ENCODE measurements at regions not wholly inside any gene's neighbourhood (a gene's known extent, or its start where the extent isn't known, plus 50 kb on each side); places are given as distances from the start of the nearest gene placed in this dataset.

DNA sequence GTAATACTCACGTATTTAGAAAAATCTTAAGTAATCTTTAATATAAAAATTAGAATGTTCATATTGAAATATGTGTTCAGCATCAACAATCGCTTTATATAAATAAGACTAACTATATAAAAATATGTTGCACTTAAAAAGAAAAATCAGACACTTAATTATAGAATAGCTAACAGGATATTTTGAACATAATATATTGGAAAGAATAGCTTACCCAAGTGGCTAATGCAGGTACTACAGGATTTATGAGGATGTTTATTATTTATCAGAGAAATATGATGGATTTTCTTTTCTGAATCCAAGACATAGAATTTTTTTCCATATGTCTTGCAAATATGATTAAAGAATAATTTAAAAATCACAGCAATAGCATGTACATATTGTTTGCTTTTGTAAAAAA is 567.9 kb upstream of the GBE1 start:
- no peaks in the 10 kb centered on the region for H3K36me3 ChIP-seq (ENCODE audit: control insufficient read depth, insufficient read depth, low read length)
- DNase-seq, result no peak
- no peak overlapping the region for H3K27ac ChIP-seq (ENCODE audit: low read length)
- H3K4me1 ChIP-seq (ENCODE audit: control insufficient read depth, insufficient read depth, low read length), result no peaks in the 10 kb centered on the region
- H3K9me3 ChIP-seq (ENCODE audit: control insufficient read depth, low read depth, low read length), result no peaks in the 10 kb centered on the region
- H3K4me3 ChIP-seq (ENCODE audit: low read length), result no peak overlapping the region
- 75% methylated on average over 2 of the region's 2 CpGs for WGBS (ENCODE audit: insufficient coverage, low lambda C conversion rate)
- H3K27me3 ChIP-seq (ENCODE audit: control insufficient read depth, insufficient read depth, low read length), result no peaks in the 10 kb centered on the region

DNA sequence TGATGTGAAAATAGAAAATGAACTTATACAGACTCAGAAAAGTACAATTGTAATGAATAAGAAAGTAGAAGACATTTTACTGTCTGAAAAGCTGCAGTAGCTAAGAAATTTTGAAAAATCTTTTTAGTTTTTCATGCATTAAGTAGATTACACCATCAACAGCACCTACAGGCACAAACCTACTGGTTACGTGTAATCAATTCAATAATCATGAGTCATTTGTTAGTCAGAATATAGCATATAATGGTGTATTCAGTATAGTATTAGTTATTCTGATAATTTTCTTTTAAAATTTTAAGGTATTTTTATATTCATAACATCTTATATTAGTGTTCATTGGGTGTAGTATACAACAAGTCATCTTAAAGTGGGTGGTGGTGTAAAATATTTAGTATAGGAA is 550.5 kb upstream of the GBE1 start:
- no peak overlapping the region for H3K27ac ChIP-seq (ENCODE audit: low read length)
- H3K27me3 ChIP-seq (ENCODE audit: control insufficient read depth, insufficient read depth, low read length), result no peaks in the 10 kb centered on the region
- DNase-seq, result no peak
- no peaks in the 10 kb centered on the region for H3K36me3 ChIP-seq (ENCODE audit: control insufficient read depth, insufficient read depth, low read length)
- 100% methylated on average over 1 of the region's 1 CpG for WGBS (ENCODE audit: insufficient coverage, low lambda C conversion rate)
- H3K9me3 ChIP-seq (ENCODE audit: control insufficient read depth, low read depth, low read length), result peaks cover 4% of the 10 kb centered on the region
- H3K4me1 ChIP-seq (ENCODE audit: control insufficient read depth, insufficient read depth, low read length), result no peaks in the 10 kb centered on the region
- no peak overlapping the region for H3K4me3 ChIP-seq (ENCODE audit: low read length)

- H3K27ac ChIP-seq (ENCODE audit: low read length), result no peak overlapping the region
- H3K4me1 ChIP-seq (ENCODE audit: control insufficient read depth, insufficient read depth, low read length), result no peaks in the 10 kb centered on the region
- H3K4me3 ChIP-seq (ENCODE audit: low read length), result no peak overlapping the region
- peaks cover 4% of the 10 kb centered on the region for H3K9me3 ChIP-seq (ENCODE audit: control insufficient read depth, low read depth, low read length)
- DNase-seq, result no peak
- no peaks in the 10 kb centered on the region for H3K36me3 ChIP-seq (ENCODE audit: control insufficient read depth, insufficient read depth, low read length)
- WGBS (ENCODE audit: insufficient coverage, low lambda C conversion rate), result 86% methylated on average over 1 of the region's 7 CpGs
- H3K27me3 ChIP-seq (ENCODE audit: control insufficient read depth, insufficient read depth, low read length), result no peaks in the 10 kb centered on the region
These were observed 547.3 kb upstream of the GBE1 start for GRCh38 chr3:82308755-82309154.

DNA sequence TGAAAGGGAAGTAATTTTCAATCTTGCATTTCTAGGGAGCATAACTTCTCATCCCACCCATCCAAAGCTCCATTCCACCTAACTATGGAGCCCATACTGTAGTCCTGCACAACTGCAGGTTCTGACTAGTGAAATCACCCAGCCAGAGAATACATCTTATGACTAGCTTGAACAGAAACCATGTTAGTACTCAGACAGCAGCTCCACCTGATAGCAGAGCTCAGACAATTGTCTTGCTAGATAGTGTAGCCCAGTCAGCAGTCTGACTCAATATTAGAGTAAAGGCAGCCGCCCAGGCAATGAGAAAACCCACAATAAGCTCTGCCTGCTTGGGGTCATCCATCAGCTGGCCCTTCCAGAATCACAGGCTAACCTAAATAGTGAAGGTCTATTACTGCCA is 544.7 kb upstream of the GBE1 start:
- no peak for DNase-seq
- Histone ChIP-seq H3K9me3 (ENCODE audit: control insufficient read depth, low read depth, low read length) (peaks cover 4% of the 10 kb centered on the region), H3K4me1 (ENCODE audit: control insufficient read depth, insufficient read depth, low read length) (no peaks in the 10 kb centered on the region), H3K27me3 (ENCODE audit: control insufficient read depth, insufficient read depth, low read length) (no peaks in the 10 kb centered on the region), H3K27ac (ENCODE audit: low read length) (no peak overlapping the region), H3K36me3 (ENCODE audit: control insufficient read depth, insufficient read depth, low read length) (no peaks in the 10 kb centered on the region), H3K4me3 (ENCODE audit: low read length) (no peak overlapping the region)
- no CpG with 5 or more reads among the region's 1 CpG for WGBS (ENCODE audit: insufficient coverage, low lambda C conversion rate)

DNA sequence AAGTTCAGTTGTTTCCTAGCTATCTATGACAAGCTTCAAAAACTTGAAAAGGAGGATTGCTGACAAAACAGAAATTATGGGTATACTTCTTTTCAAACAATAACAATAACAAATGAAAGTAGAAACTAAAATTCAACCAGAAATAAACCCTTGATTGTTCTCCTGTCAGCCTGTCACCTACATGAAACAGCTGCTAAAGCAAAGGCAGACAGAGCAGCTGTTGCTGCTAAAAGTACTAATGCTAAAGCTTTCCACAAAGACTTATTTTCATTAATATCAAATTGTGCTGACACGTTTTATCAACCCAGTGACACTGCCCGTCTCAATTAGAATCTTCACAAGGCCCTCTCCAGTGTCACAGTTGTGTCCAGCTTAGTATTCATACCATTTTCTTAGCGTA is 533.2 kb upstream of the GBE1 start:
- Histone ChIP-seq H3K4me1 (ENCODE audit: control insufficient read depth, insufficient read depth, low read length) (no peaks in the 10 kb centered on the region), H3K36me3 (ENCODE audit: control insufficient read depth, insufficient read depth, low read length) (no peaks in the 10 kb centered on the region), H3K9me3 (ENCODE audit: control insufficient read depth, low read depth, low read length) (no peaks in the 10 kb centered on the region), H3K27me3 (ENCODE audit: control insufficient read depth, insufficient read depth, low read length) (no peaks in the 10 kb centered on the region), H3K4me3 (ENCODE audit: low read length) (no peak overlapping the region), H3K27ac (ENCODE audit: low read length) (no peak overlapping the region)
- WGBS (ENCODE audit: insufficient coverage, low lambda C conversion rate), result 62% methylated on average over 3 of the region's 3 CpGs
- no peak for DNase-seq

- H3K4me3 ChIP-seq (ENCODE audit: low read length), result no peak overlapping the region
- H3K36me3 ChIP-seq (ENCODE audit: control insufficient read depth, insufficient read depth, low read length), result no peaks in the 10 kb centered on the region
- H3K4me1 ChIP-seq (ENCODE audit: control insufficient read depth, insufficient read depth, low read length), result no peaks in the 10 kb centered on the region
- H3K27me3 ChIP-seq (ENCODE audit: control insufficient read depth, insufficient read depth, low read length), result no peaks in the 10 kb centered on the region
- no peak overlapping the region for H3K27ac ChIP-seq (ENCODE audit: low read length)
- no peaks in the 10 kb centered on the region for H3K9me3 ChIP-seq (ENCODE audit: control insufficient read depth, low read depth, low read length)
- DNase-seq, result no peak
These were observed 532.4 kb upstream of the GBE1 start for GRCh38 chr3:82293867-82294266.

DNA sequence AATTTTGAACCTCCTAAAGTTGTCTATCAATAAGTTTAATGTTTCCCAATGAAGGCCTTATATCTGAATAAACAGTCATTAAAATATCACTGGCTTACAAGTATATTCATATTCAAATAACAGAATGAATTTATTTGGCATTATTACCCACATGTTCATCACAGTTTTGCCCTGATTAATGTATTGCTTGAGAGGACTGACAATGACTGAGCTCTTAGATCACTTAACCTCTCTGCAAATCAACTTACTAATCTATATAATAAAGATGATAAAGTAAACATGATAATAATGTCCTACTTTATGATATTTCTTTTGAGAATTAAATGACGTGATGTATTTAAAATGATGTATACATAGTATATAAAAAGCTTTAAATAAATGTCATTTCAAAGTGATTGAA is 532.0 kb upstream of the GBE1 start:
- Histone ChIP-seq H3K36me3 (ENCODE audit: control insufficient read depth, insufficient read depth, low read length) (no peaks in the 10 kb centered on the region), H3K27me3 (ENCODE audit: control insufficient read depth, insufficient read depth, low read length) (no peaks in the 10 kb centered on the region), H3K4me3 (ENCODE audit: low read length) (no peak overlapping the region), H3K9me3 (ENCODE audit: control insufficient read depth, low read depth, low read length) (no peaks in the 10 kb centered on the region), H3K4me1 (ENCODE audit: control insufficient read depth, insufficient read depth, low read length) (no peaks in the 10 kb centered on the region), H3K27ac (ENCODE audit: low read length) (no peak overlapping the region)
- no peak for DNase-seq
- WGBS (ENCODE audit: insufficient coverage, low lambda C conversion rate), result 60% methylated on average over 1 of the region's 1 CpG

- Histone ChIP-seq H3K4me3 (ENCODE audit: low read length) (no peak overlapping the region), H3K27ac (ENCODE audit: low read length) (no peak overlapping the region), H3K27me3 (ENCODE audit: control insufficient read depth, insufficient read depth, low read length) (no peaks in the 10 kb centered on the region), H3K4me1 (ENCODE audit: control insufficient read depth, insufficient read depth, low read length) (no peaks in the 10 kb centered on the region), H3K36me3 (ENCODE audit: control insufficient read depth, insufficient read depth, low read length) (no peaks in the 10 kb centered on the region), H3K9me3 (ENCODE audit: control insufficient read depth, low read depth, low read length) (peaks cover 3% of the 10 kb centered on the region)
- no peak for DNase-seq
- WGBS (ENCODE audit: insufficient coverage, low lambda C conversion rate), result no CpG with 5 or more reads among the region's 3 CpGs
These were observed 526.1 kb upstream of the GBE1 start for GRCh38 chr3:82287562-82287961.

DNA sequence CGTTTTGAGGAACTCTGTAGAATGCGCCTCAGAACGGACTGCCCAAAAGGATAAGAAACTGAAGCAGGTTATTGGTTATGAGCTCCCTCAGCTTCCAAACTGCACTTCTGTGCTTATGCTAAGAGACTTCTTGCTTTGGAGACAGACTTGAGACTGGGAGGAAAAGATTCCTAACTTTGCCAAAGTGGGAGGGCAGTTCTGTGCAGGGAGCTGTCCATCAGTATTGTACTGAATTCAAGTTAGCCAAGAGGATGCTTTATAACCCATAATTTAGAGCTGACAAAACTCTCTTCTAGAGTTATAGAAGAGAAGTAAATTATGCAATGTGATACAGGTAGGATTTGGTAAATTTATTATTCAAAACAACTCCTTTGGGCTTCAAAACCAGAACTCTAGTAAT is 519.8 kb upstream of the GBE1 start:
- H3K4me3 ChIP-seq (ENCODE audit: low read length), result no peak overlapping the region
- no CpG with 5 or more reads among the region's 3 CpGs for WGBS (ENCODE audit: insufficient coverage, low lambda C conversion rate)

DNA sequence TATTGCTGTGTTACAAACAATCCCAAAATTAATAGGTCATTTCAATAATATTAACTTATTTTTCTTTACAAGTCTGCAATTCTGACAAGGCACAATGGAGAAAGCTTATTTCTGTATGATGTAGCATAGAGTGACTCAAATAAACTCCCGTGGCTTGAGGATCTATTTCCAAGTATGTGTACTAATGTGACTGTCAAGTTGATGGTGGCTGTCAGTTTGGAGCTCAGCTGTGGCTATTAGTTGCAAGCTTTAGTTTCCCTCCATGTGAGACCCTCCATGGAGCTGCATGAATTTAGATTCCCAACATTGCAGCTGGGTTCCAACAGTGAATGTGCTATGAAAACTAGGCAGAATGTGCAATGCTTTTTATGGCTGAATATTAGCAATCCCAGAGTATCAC is 515.5 kb upstream of the GBE1 start:
- WGBS (ENCODE audit: insufficient coverage, low lambda C conversion rate), result no CpG with 5 or more reads among the region's 1 CpG
- H3K36me3 ChIP-seq (ENCODE audit: control insufficient read depth, insufficient read depth, low read length), result no peaks in the 10 kb centered on the region
- no peaks in the 10 kb centered on the region for H3K9me3 ChIP-seq (ENCODE audit: control insufficient read depth, low read depth, low read length)
- H3K27ac ChIP-seq (ENCODE audit: low read length), result no peak overlapping the region
- no peak for DNase-seq
- H3K4me3 ChIP-seq (ENCODE audit: low read length), result no peak overlapping the region
- no peaks in the 10 kb centered on the region for H3K27me3 ChIP-seq (ENCODE audit: control insufficient read depth, insufficient read depth, low read length)
- no peaks in the 10 kb centered on the region for H3K4me1 ChIP-seq (ENCODE audit: control insufficient read depth, insufficient read depth, low read length)

More for the DNA sequence above, 519.8 kb upstream of the GBE1 start:
- no peaks in the 10 kb centered on the region for H3K36me3 ChIP-seq (ENCODE audit: control insufficient read depth, insufficient read depth, low read length)
- DNase-seq, result no peak
- H3K9me3 ChIP-seq (ENCODE audit: control insufficient read depth, low read depth, low read length), result no peaks in the 10 kb centered on the region
- H3K27ac ChIP-seq (ENCODE audit: low read length), result no peak overlapping the region
- H3K4me1 ChIP-seq (ENCODE audit: control insufficient read depth, insufficient read depth, low read length), result no peaks in the 10 kb centered on the region
- no peaks in the 10 kb centered on the region for H3K27me3 ChIP-seq (ENCODE audit: control insufficient read depth, insufficient read depth, low read length)

DNA sequence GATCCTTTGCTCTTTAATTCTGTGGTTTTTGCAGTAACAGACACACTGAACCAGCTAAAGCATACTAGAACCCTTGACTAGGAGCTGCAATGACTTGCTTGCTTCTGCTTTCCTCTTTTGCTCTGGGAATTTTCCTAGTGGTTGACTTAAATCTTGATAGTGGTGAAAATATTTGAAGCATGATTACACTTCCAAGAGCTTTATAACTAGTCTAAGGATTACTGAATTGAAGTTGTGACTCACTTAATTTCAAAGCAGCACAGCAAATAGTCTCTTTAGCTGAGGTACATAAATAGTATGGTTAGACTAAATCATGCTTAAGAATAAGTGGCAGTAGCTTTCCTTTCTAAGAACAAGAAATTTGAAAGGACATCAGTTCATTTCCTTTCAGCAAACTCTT is 513.5 kb upstream of the GBE1 start:
- Histone ChIP-seq H3K27me3 (ENCODE audit: control insufficient read depth, insufficient read depth, low read length) (no peaks in the 10 kb centered on the region), H3K27ac (ENCODE audit: low read length) (no peak overlapping the region), H3K4me3 (ENCODE audit: low read length) (no peak overlapping the region), H3K36me3 (ENCODE audit: control insufficient read depth, insufficient read depth, low read length) (no peaks in the 10 kb centered on the region), H3K4me1 (ENCODE audit: control insufficient read depth, insufficient read depth, low read length) (no peaks in the 10 kb centered on the region), H3K9me3 (ENCODE audit: control insufficient read depth, low read depth, low read length) (no peaks in the 10 kb centered on the region)
- no peak for DNase-seq

- no peaks in the 10 kb centered on the region for H3K27me3 ChIP-seq (ENCODE audit: control insufficient read depth, insufficient read depth, low read length)
- H3K4me3 ChIP-seq (ENCODE audit: low read length), result no peak overlapping the region
- H3K27ac ChIP-seq (ENCODE audit: low read length), result no peak overlapping the region
- no peaks in the 10 kb centered on the region for H3K36me3 ChIP-seq (ENCODE audit: control insufficient read depth, insufficient read depth, low read length)
- H3K9me3 ChIP-seq (ENCODE audit: control insufficient read depth, low read depth, low read length), result no peaks in the 10 kb centered on the region
- DNase-seq, result no peak
- H3K4me1 ChIP-seq (ENCODE audit: control insufficient read depth, insufficient read depth, low read length), result no peaks in the 10 kb centered on the region
These were observed 504.3 kb upstream of the GBE1 start for GRCh38 chr3:82265747-82266146.

Data from large intestine (tissue), 3 donors.